Heart right ventricle (tissue), 16 donors: ENCODE measurements at regions not wholly inside any gene's neighbourhood (a gene's known extent, or its start where the extent isn't known, plus 50 kb on each side); places are given as distances from the start of the nearest gene placed in this dataset.

Source experiments
- ATAC-seq, 8 donors: fragments of 200-7000 bp; cut with Tn5 transposase; one replicate each; pipeline ENCODE4 v1.9.1; 2020; ENCODE audit warnings: mild to moderate bottlenecking in 8 of 8, moderate library complexity in 8 of 8, moderate number of reproducible peaks in 1 of 8
- DNase-seq, 2 donors: peaks; one replicate each; pipeline ENCODE4 v3.0.0-alpha.2; 2020
- H3K27ac ChIP-seq, 10 donors: fragments of 200-600 bp; sonication (generic) in 2 of 10; one replicate each; pipeline versions ENCODE4 v1.5.0 to v1.8.0; 2020 to 2022; ENCODE audit warnings: mild to moderate bottlenecking in 3 of 10
- H3K27me3 ChIP-seq, 7 donors: fragments of 200-600 bp; one replicate each; pipeline ENCODE4 v1.8.0; 2021 to 2022; ENCODE audit warnings: mild to moderate bottlenecking in 2 of 7
- H3K36me3 ChIP-seq, 9 donors: fragments of 200-600 bp; sonication (generic) in 1 of 9; one replicate each; pipeline versions ENCODE4 v1.5.0 to v1.8.0; 2020 to 2022; ENCODE audit warnings: mild to moderate bottlenecking in 2 of 9
- H3K4me1 ChIP-seq, 9 donors: fragments of 200-600 bp; sonication (generic) in 1 of 9; one replicate each; pipeline versions ENCODE4 v1.5.0 to v1.8.0; 2020 to 2022; ENCODE audit warnings: mild to moderate bottlenecking in 4 of 9
- H3K4me3 ChIP-seq, 10 donors: fragments of 200-600 bp; sonication (generic) in 2 of 10; one replicate each; pipeline versions ENCODE4 v1.5.0 to v1.8.0; 2020 to 2022; ENCODE audit warnings: mild to moderate bottlenecking in 7 of 10, moderate library complexity in 2 of 10
- H3K9me3 ChIP-seq, 11 donors: fragments of 200-600 bp in 10 of 11; sonication (generic) in 2 of 11; one replicate each; pipeline versions ENCODE4 v1.5.0 to v1.8.0; 2013 to 2022; ENCODE audit warnings: mild to moderate bottlenecking in 2 of 11, control low read depth in 1 of 11, moderate library complexity in 1 of 11
- WGBS, 2 donors: extraction: QIAGEN DNeasy Blood & Tissue Kit; methylation state at CpG; one replicate each; pipeline ENCODE4 v1.1.7; 2013; ENCODE audit warnings: inconsistent platforms in 1 of 2; 5-methylcytosine and 5-hydroxymethylcytosine counted together
- intact Hi-C, 10 donors: fragments of 100-400 bp; cut with DNase I; formaldehyde crosslinking; loops; one replicate each; pipeline versions ENCODE4 v1.11.1 to v1.14.2; 2022
- TF ChIP-seq, protein P1 (sequence below), 9 donors: fragments of 200-600 bp; sonication (generic) in 2 of 9; IDR thresholded peaks; one replicate each; pipeline versions ENCODE4 v1.5.0 to v1.8.0; 2021 to 2022; ENCODE audit warnings: antibody characterized with exemption in 9 of 9, mild to moderate bottlenecking in 5 of 9, moderate library complexity in 1 of 9
- donor health status: Arrhythmogenic right ventricular cardiomyopathy.
- donor health status: ischemic (EF 13 %, LVEDD 7.1; RV severe dilation, severe dysfunction).
- donor health status: healthy with polysubstance abuse.
- donor health status: DM: no; HTN: yes; CAD: no.
- donor health status: DM: no; HTN: no; CAD: no.
- donor health status: ischemic (EF 25% LVEDD 6.9; RV normal size, moderate dysfunction).
- donor health status: ischemic (EF 25% LVEDD 5.7; RV mildly dilated, moderate dysfunction).
- donor health status: healthy.
- donor health status: DM: yes; HTN: yes; CAD: no.
- donor health status: Ischemic cardiomyopathy.
- donor health status: ischemic (EF 35%, LVEDD 5.7; RV mildly dilated, moderate dysfunction).
- donor health status: nonischemic (EF 11% LVEDD 7.7; RV severe dilation, severe dysfunction).
- donor health status: DM: yes; HTN: yes; CAD: no.
- donor health status: PGD.
- donor health status: ischemic (EF 29% LVEDD 5.4; RV normal size, mild dysfunction).
- donor health status: nonischemic (EF 23%, LVEDD 6.1; RV moderate dilation, normal function).

DNA sequence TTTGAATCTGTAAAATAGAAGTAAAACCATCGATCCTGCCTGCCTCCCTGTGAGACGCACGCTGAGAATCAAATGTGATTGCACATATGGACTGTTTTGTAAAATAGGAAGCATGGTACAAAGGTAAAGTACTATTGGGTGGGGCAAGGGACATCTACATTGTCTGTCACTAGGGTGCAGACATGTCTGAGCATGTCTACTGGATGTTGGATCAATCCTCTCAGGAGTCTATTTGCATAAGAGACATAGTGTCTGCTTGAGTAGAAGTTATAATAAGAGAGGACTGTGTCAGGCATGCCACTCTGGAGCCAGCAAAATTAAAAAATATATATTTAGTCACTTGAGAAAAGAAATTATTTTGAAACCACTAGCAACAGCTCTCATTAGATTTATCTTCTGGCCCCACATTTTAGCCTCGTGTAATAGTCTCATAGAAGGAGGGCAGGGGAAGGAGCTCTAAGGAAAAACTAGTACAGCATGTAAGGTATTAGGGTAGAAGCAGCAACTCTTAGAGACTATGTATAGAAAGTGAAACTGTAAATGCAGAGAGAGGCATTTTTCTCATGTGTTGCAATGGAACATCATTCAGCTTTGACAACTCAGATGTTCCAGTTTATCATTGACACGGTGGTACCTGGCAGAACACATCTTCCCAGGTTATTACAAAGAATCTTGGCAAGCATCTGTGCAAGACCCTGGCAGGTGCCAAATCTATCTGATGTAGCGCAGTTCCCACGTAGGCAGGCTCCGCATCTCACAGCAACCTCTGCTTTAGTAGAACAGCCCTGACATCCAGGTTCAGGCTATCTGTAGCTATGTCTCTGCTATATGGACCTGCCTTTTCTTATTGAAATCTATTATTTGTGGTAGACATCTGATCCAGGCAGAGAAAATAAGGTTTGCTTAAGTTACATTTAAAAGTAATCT lies 85.2 kb upstream of the CHL1 start:
- peaks cover 0 to 4% (median 0%) of the 10 kb centered on the region in 9 donors for H3K4me1 ChIP-seq
- WGBS, 2 donors = 82 to 85% methylated on average over 8 of the region's 8 CpGs
- ATAC-seq = no peak
- H3K36me3 ChIP-seq = no peaks in the 10 kb centered on the region
- DNase-seq = no peak
- H3K27ac ChIP-seq = no peak overlapping the region
- TF ChIP-seq, protein P1, sequence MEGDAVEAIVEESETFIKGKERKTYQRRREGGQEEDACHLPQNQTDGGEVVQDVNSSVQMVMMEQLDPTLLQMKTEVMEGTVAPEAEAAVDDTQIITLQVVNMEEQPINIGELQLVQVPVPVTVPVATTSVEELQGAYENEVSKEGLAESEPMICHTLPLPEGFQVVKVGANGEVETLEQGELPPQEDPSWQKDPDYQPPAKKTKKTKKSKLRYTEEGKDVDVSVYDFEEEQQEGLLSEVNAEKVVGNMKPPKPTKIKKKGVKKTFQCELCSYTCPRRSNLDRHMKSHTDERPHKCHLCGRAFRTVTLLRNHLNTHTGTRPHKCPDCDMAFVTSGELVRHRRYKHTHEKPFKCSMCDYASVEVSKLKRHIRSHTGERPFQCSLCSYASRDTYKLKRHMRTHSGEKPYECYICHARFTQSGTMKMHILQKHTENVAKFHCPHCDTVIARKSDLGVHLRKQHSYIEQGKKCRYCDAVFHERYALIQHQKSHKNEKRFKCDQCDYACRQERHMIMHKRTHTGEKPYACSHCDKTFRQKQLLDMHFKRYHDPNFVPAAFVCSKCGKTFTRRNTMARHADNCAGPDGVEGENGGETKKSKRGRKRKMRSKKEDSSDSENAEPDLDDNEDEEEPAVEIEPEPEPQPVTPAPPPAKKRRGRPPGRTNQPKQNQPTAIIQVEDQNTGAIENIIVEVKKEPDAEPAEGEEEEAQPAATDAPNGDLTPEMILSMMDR (IDR thresholded peaks at IDR 0.05) = no peak
- no peak overlapping the region for H3K4me3 ChIP-seq
- no peaks in the 10 kb centered on the region for H3K27me3 ChIP-seq
- intact Hi-C loops = no loop called here
- peaks cover 0 to 4% (median 0%) of the 10 kb centered on the region in 11 donors for H3K9me3 ChIP-seq

DNA sequence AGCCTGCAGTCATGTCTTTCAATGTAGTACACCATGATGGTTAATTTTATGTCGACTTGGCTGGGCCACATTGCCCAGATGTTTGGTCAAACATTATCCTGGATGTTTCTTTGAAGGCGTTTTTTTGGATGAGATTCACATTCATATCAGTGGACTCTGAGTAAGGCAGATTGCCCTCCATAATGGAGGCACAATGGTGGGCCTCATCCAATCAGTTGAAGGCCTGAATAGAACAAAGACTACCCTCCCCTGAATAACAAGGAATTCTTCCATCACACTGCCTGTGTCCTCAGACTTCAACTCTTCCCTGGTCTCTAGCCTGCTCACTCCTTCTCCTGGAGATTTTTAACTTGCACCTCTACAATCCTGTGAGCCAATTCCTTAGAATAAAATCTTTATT lies 83.8 kb upstream of the CHL1 start:
- H3K27me3 ChIP-seq = no peaks in the 10 kb centered on the region
- TF ChIP-seq, protein P1 (IDR thresholded peaks at IDR 0.05) = no peak
- 40 to 52% methylated on average over 2 of the region's 2 CpGs for WGBS, 2 donors
- H3K4me1 ChIP-seq = peaks cover 0 to 4% (median 0%) of the 10 kb centered on the region in 9 donors
- intact Hi-C loops = no loop called here
- H3K9me3 ChIP-seq = peaks cover 0 to 4% (median 0%) of the 10 kb centered on the region in 11 donors
- no peaks in the 10 kb centered on the region for H3K36me3 ChIP-seq
- no peak for DNase-seq
- ATAC-seq = no peak
- H3K4me3 ChIP-seq = no peak overlapping the region
- no peak overlapping the region for H3K27ac ChIP-seq

DNA sequence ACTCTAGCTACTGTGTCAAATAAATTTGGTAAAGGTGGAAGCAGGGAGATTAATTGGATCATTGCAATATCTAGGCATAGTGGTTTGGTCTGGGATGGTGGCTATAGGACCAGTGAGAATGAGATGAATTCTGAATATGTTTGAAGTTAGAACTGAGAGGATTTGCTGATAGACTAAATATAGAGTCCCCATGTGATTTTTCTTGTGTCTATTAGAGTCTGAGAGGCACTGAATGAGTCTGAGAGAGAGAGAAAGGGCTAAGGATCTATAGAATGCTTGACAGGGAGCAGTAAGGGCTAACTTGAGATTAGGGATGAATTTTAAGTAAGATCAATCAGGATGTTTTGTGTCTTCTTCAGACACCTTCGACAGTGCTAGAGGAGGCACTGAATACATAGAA lies 77.9 kb upstream of the CHL1 start:
- H3K27ac ChIP-seq = no peak overlapping the region
- intact Hi-C loops = no loop called here
- 49 to 58% methylated on average over 1 of the region's 1 CpG for WGBS, 2 donors
- no peaks in the 10 kb centered on the region for H3K36me3 ChIP-seq
- ATAC-seq = no peak
- H3K9me3 ChIP-seq = peaks cover 0 to 4% (median 0%) of the 10 kb centered on the region in 11 donors
- TF ChIP-seq, protein P1 (IDR thresholded peaks at IDR 0.05) = no peak
- H3K4me3 ChIP-seq = no peak overlapping the region
- no peak for DNase-seq
- no peaks in the 10 kb centered on the region for H3K27me3 ChIP-seq
- H3K4me1 ChIP-seq = no peaks in the 10 kb centered on the region

DNA sequence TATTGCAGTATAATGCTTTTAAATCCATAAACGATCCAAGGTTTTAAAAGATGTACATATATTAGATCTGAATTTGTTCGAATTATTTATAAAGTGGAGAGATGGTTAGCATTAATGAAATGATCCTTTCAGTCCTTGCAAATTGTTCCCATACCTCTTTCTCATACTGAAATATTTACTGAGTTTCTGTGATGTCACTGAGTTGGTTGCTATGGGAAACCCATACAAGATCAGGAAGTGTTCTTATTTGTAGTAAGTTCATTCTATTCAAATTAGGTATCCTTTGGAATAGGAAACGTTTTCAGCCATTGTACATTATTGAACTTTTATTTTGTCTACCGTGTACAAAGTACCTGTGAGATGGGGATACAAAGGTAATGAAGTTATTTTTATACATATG lies 73.2 kb upstream of the CHL1 start:
- no peaks in the 10 kb centered on the region for H3K4me1 ChIP-seq
- H3K36me3 ChIP-seq = no peaks in the 10 kb centered on the region
- no peaks in the 10 kb centered on the region for H3K9me3 ChIP-seq
- intact Hi-C loops = no loop called here
- H3K27ac ChIP-seq = no peak overlapping the region
- no peak overlapping the region for H3K4me3 ChIP-seq
- no peaks in the 10 kb centered on the region for H3K27me3 ChIP-seq
- DNase-seq (no peak), ATAC-seq (no peak)
- TF ChIP-seq, protein P1 (IDR thresholded peaks at IDR 0.05) = no peak
- WGBS, 2 donors = 61 to 71% methylated on average over 4 of the region's 4 CpGs
